DMS114 treated with DMSO at 0.1 percent for 48 hours (cell line): ENCODE measurements at regions not wholly inside any gene's neighbourhood (a gene's known extent, or its start where the extent isn't known, plus 50 kb on each side); places are given as distances from the start of the nearest gene placed in this dataset.

Experiments
- DNase-seq: peaks from one replicate; lab custom pipeline; 2025; ENCODE audit not compliant: unreplicated experiment; lab: John Stamatoyannopoulos, UW

DNA sequence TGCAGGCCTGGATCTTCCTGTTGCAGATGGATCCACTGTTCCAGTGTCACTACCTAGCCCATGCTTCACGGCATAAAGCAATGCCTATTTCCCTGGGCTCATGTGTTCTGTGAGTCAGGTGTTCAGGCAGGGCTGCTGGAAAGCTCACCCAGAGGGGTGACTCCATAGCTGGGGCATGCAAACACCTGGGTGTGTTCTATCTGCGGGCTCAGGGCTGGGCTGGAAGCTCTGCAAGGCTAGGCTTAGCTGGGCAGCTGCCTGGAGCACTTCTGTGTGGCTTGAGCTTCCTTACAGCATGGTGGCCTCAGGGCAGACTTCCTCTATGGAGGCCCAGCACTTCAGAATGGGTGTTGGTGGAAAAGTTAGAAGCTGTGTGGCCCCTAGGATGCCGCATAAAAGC, 139.9 kb downstream of the GADD45G start:
- DNase-seq: no peak

GRCh38 chr9:89745601-89746376, 141.0 kb downstream of the GADD45G start:
- DNase-seq: no peak

DNA sequence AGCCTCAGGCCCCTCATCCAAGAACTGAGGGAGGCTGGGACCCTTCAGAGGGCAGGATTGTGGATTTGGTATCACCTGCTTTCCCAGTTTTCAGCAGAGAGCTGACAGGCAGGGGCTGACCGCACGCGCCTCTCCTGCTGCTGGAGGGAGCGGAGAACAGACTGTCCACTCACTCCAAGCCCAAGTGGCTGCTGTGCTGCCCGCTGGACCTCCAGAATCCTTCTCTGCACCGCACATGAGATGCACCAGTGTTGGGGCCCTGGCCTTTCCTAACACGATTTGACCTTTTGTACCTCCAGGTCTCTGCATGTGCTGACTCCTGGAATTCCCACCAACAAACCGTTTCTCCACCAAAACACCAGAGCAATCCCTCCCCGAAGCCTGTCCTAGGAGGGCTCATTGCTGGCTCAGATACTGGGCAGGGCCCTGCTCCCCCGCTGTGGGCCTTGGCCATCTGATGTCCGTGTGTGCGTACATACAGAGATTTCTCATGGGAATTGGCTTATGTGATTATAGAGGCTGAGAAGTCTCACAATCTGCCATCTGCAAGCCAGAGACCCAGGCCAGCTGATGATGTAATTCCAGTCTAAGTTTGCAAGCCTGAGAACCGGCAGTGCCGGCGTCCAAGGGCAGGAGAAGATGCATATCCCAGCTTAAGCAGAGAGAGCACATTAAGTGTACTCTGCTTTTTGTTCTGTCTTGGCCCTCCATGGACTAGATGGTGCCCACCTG, 141.7 kb downstream of the GADD45G start:
- no peak for DNase-seq

DNA sequence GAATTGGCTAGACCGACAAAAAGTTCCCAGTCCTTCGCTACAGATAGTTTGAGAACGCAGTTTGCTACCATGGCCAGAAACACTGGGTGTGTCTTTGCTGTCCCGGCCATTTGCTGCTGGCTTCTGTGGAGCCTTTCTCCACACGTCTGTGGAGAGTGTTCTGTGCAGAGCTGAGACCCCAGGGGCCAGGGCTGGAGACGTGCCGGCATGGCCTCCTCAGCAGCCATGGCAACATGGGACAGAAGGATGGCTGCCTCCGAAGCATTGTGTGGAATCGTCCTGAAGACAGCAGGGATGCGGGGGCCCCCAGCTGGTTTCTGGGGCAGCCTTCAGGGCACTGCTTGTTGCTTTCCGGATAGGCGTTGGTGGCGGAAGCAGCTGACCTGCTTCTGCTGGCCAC, 142.8 kb downstream of the GADD45G start:
- no peak for DNase-seq

- DNase-seq: no peak
Measured at GRCh38 chr9:89748021-89748670, 143.3 kb downstream of the GADD45G start.

DNA sequence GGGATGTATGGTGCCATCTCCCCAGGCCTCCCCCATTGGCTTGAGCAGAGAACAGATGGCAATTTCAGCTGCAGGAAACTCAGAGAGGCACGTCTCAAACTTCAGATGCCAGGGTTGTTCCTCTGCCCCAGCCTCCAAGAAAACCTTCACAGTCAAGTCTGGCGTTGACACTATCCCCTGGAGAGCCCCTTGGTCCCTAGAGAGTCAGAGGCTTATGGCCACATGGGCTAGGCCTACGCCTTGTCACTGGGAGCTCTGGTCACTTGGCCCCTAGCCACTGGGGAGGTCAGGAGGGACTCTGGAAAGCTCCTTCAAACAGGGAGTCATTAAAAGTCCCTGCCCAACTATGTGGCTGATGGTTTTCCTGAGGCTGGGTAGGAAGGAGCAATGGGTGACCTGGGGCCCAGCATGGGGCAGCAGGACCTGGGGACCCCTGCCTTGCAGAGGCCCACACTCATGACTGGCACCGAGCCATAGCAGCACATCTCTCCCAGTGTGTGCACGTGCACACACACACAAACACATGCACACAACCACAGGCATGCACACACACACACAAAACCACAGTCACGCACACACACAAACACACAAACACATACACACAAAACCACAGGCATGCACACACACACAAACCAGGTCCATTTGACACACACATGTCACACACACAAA, 144.2 kb downstream of the GADD45G start:
- DNase-seq: no peak

DNA sequence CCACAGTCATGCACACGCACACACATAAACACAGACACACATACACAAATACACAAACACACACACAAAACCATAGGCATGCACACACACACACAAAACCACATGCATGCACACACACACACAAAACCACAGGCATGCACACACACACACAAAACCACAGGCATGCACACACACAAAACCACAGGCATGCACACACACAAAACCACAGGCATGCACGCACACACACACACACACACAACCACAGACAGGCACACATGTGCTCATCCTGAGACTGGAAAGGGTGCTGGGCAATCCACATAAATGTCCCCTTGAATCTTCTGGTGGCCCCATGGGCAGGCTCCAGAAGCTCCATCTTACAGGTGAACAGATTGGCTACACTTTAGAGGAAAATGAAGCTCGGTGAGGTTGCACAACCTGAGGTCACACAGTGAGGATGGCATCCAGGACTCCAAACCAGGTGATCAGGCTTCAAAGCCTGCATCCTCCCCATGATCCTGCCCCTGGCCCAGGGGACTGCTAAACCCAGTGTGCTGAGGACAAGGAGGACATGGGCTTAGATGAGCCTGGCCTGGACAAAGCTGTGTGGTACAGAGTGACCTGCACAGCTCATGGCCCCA, 144.8 kb downstream of the GADD45G start:
- no peak for DNase-seq

- DNase-seq: no peak
Measured at GRCh38 chr9:89750117-89750791, 145.4 kb downstream of the GADD45G start.

DNA sequence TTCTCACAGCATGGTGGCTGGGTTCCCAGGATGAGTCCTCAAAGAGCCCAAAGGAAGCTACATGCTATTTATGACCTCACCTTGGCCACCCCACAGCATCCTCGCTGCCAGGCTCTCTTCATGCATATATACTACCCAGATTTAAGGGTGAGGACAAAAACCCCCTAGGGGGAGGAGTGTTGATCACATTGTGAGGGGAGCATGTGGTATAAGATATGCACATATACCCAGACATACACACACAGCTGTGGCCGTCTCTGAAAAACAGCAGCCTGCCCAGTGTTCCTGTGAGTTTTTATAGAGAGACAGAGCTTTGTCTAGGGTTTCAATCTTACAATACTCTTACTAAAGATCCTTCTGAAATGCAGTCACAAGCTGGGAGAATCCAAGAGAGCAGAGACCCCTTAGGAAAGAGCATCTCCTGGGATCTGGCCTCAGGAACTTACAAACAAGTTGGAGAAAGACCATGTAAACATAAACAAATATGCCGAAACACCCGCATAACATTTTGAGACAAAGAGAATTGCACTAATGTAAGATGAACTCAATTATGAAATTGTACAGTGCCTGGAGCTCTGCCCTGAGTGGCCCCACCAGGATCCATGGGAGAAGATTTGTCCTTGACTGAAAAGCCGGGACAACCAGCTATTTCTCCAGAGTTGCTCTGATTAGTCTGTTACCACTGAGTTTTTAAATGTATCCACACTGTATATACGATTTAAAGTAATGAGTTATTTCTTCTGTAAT, 146.4 kb downstream of the GADD45G start:
- no peak for DNase-seq

DNA sequence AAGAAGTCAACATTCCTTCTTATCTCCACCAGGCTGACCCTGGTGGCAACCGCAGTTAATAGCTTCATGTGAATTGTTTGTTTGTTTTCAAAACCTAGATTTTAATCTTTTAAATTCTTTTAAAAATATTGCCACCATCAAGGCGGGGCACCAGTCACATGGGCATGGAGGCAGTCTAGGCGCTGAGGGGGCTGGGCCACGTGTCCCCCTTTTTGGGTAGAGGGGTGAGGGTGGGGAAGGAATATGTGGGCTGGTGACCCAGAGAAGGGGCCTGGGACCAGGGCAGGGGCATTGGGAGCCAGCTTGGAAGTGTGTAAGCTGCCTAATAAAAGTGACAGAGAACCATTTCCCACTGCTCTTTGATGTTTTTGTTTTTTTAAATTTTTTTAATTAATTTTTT, 147.3 kb downstream of the GADD45G start:
- DNase-seq: no peak

DNA sequence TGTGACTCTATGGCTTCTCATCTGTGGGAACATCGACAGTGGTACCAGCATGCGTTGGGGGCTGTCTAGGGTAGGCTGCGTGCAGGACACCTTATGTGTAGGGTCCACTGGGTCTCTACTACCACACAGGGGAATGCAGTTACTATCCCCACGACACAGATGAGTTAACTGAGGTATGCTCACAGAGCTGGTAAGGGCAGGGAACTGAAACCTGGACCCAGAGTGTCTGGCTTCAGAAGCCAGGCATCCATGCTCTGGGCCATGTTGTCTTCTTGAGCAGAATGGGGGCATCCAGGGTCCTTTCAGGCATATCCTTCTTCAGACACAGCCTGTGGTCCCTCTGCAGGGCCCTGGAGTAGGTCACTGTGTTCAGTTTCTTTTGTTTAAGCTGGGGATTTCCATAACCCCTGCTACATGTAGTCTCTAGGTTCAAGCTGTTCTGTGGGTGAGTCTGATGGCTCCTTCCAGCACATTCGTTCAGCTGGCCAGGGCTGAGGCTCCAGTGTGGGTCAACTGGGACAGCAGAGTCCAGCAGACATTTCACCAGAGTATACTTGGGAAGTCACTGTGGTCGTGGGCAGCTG, 148.8 kb downstream of the GADD45G start:
- DNase-seq: no peak

GRCh38 chr9:89754193-89754592, 149.4 kb downstream of the GADD45G start:
- no peak for DNase-seq

DNA sequence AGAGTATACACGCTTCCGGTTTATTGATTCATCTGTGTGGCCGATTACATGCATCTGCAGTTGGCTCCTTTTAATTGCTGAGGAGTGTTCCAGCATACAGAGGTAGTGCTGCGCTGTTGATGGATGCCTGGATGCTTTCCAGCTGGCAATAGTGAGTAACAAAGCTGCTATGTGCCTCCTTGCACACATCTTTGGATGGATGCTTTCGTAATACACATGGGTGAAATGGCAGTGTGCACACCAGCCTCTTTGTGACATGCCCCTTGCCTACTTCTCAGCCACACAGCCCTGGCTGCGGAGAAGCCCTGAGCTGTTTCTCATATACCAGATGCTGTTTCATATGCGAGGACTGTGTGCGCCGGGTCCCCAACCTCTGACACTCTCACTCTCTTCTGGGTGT, 151.0 kb downstream of the GADD45G start:
- DNase-seq: no peak

GRCh38 chr9:89756891-89757537, 152.2 kb downstream of the GADD45G start:
- DNase-seq: no peak

GRCh38 chr9:89757776-89758528, 153.1 kb downstream of the GADD45G start:
- DNase-seq: no peak

GRCh38 chr9:89759572-89759971, 154.8 kb downstream of the GADD45G start:
- DNase-seq: no peak

- DNase-seq: no peak
Measured at GRCh38 chr9:89760123-89760522, 155.3 kb downstream of the GADD45G start.

GRCh38 chr9:89764217-89764616, 159.4 kb downstream of the GADD45G start:
- no peak for DNase-seq
